HG02852 (cell line): ENCODE measurements at regions not wholly inside any gene's neighbourhood (a gene's known extent, or its start where the extent isn't known, plus 50 kb on each side); places are given as distances from the start of the nearest gene placed in this dataset.
"Not testable (repeated sequence)": the region's sequence is repeated elsewhere in the genome, so short reads cannot be mapped to it uniquely, and the experiment has no call there.

ENCODE experiments used
- ATAC-seq: cut with Tn5 transposase; IDR thresholded peaks from one replicate; pipeline ENCODE4 v1.9.1; 2021; ENCODE audit warnings: mild to moderate bottlenecking, moderate library complexity; ENCODE audit not compliant: unreplicated experiment

GRCh38 chr4:31239886-31240285, 519.7 kb downstream of the PCDH7 start:
- ATAC-seq = no peak

- ATAC-seq = no peak
These were observed 521.4 kb downstream of the PCDH7 start for GRCh38 chr4:31241504-31242106.

GRCh38 chr4:31246856-31247255, 526.7 kb downstream of the PCDH7 start:
- no peak for ATAC-seq

- no peak for ATAC-seq
These were observed 539.0 kb downstream of the PCDH7 start for GRCh38 chr4:31259119-31259518.

- no peak for ATAC-seq
These were observed 541.5 kb downstream of the PCDH7 start for GRCh38 chr4:31261632-31262031.

- not testable (repeated sequence) for ATAC-seq
These were observed 545.9 kb downstream of the PCDH7 start for GRCh38 chr4:31266094-31266493.

- no peak for ATAC-seq
These were observed 552.3 kb downstream of the PCDH7 start for GRCh38 chr4:31272331-31273061.

GRCh38 chr4:31275906-31276305, 555.7 kb downstream of the PCDH7 start:
- ATAC-seq = no peak

- ATAC-seq = no peak
These were observed 563.5 kb downstream of the PCDH7 start for GRCh38 chr4:31283679-31284078.

- peak; percentile 50 for ATAC-seq
These were observed 570.7 kb downstream of the PCDH7 start for GRCh38 chr4:31290836-31291235.

GRCh38 chr4:31291238-31291637, 571.1 kb downstream of the PCDH7 start:
- ATAC-seq = peak; percentile 97

- no peak for ATAC-seq
These were observed 574.7 kb downstream of the PCDH7 start for GRCh38 chr4:31294655-31295480.

- ATAC-seq = no peak
These were observed 578.6 kb downstream of the PCDH7 start for GRCh38 chr4:31298737-31299136.

- ATAC-seq = no peak
These were observed 586.9 kb downstream of the PCDH7 start for GRCh38 chr4:31307029-31307428.

GRCh38 chr4:31324814-31325213, 604.6 kb downstream of the PCDH7 start:
- no peak for ATAC-seq

- ATAC-seq = no peak
These were observed 605.1 kb downstream of the PCDH7 start for GRCh38 chr4:31325300-31325699.

- ATAC-seq = no peak
These were observed 606.9 kb downstream of the PCDH7 start for GRCh38 chr4:31327031-31327430.

GRCh38 chr4:31328932-31329331, 608.8 kb downstream of the PCDH7 start:
- ATAC-seq = no peak

- ATAC-seq = no peak
These were observed 614.1 kb downstream of the PCDH7 start for GRCh38 chr4:31334086-31334910.

GRCh38 chr4:31338000-31338399, 617.8 kb downstream of the PCDH7 start:
- no peak for ATAC-seq
